Epithelial cell of prostate (primary cell): ENCODE measurements at regions not wholly inside any gene's neighbourhood (a gene's known extent, or its start where the extent isn't known, plus 50 kb on each side); places are given as distances from the start of the nearest gene placed in this dataset.

Source experiments
- DNase-seq: peaks from one replicate; pipeline ENCODE4 v3.0.0-alpha.2; 2011; ENCODE audit warnings: low read depth, low spot score
- H3K27ac ChIP-seq: fragments of 450-650 bp; 2 replicates; pipeline ENCODE4 v1.5.1; 2017; ENCODE audit warnings: mild to moderate bottlenecking

- no peak for DNase-seq
Measured at GRCh38 chr6:15044146-15044882, 201.6 kb upstream of the JARID2 start.

DNA sequence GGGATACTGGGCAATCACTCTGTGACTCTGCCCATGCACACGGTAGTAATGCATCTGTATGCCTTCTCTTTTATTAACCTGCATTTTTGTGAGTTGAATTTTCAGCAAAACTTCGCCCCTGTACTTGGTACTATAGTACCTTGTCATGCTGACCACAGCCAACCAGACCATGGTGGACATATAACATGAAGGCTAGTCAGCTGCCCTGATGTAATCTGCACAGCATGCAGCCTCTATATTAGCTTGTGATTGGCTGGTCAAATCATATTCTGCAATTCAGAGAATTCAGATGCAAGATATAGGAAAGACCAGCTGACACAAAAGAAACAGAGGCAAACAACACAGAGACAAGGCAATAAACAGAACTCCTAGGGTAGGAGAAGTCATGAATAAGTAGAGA is 200.9 kb upstream of the JARID2 start:
- H3K27ac ChIP-seq = no peak overlapping the region
- no peak for DNase-seq

More at GRCh38 chr6:15044146-15044882, 201.6 kb upstream of the JARID2 start:
- H3K27ac ChIP-seq = no peak overlapping the region

DNA sequence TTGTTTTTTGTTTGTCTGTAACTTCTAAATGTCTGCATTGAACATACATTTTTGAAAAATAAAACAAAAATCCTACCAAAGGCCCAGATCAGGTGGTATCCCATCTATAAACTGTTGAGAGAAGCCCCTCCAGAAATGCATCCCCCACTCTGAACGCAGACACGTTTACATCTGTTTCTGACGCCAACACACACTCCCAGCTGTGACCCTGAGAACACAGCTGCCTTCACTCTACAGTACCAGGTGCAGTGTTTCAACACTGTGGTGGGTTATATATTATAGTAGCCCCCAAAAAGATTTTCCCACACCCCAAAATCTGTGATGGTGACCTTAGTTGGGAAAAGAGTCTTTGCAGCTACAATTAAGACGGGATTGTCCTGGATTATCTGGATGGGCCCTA is 199.1 kb upstream of the JARID2 start:
- H3K27ac ChIP-seq = no peak overlapping the region

DNA sequence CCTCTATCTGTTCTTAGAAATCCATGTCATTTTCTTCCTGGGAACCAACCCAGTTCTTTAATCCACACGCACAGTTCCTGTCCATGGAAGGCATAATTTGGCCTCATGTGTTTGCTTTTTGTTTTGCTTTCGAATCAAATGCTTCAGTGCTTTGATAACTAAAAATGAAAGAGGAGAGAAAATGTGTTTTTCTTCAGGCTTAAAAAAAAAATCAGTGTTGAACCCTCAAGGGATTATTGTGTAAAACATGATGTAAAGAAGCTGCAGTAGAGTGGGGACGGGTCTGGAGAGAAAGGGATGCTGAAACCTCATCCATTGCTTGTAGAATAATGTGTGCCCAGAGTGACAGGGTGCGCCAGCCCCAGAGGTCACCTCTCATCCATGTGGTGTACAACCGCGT is 197.5 kb upstream of the JARID2 start:
- DNase-seq = no peak

More for the DNA sequence above, 199.1 kb upstream of the JARID2 start:
- no peak for DNase-seq

DNA sequence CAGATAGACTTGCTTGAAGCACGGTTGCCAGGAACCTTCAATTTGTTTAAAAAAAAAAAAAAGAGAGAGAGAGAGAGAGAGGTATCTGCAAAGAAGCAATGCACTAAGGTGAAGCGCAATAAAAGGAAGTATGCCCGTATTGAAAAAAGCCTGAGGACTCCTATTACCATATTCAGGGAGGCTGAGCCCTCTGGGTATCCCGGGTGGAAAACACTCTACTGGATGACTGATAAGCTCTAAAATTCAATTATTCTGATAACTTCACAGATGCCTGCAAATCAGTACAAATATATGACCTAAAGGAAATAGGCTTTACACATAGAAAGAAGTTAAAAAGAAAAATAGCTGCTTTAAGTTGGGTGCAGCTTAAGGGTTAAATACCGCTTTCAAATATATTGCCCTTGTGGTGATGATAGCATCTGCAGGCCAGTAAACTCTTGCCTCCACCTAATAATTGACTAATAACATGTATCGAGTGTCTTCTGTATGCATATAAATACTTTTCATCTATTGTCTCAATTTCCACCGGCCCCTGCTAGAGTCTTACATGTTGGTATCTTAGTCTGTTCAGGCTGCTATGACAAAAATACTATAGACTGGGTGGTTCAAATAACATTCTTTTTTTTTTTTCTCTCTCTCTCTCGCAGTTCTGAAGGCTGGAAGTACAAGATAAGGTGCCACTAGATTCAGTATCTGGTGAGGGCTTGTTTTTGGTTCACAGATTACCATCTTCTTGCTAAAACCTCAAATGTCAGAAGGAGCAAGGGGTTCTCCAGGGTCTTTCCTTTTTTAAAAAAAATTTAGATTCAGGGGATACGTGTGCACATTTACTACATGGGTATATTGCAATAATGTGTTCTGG is 187.4 kb upstream of the JARID2 start:
- H3K27ac ChIP-seq = no peak overlapping the region
- no peak for DNase-seq

More for the DNA sequence above, 197.5 kb upstream of the JARID2 start:
- H3K27ac ChIP-seq = no peak overlapping the region

GRCh38 chr6:15061180-15061641 is 184.7 kb upstream of the JARID2 start:
- H3K27ac ChIP-seq = peak overlapping the region; percentile 93
- no peak for DNase-seq

DNA sequence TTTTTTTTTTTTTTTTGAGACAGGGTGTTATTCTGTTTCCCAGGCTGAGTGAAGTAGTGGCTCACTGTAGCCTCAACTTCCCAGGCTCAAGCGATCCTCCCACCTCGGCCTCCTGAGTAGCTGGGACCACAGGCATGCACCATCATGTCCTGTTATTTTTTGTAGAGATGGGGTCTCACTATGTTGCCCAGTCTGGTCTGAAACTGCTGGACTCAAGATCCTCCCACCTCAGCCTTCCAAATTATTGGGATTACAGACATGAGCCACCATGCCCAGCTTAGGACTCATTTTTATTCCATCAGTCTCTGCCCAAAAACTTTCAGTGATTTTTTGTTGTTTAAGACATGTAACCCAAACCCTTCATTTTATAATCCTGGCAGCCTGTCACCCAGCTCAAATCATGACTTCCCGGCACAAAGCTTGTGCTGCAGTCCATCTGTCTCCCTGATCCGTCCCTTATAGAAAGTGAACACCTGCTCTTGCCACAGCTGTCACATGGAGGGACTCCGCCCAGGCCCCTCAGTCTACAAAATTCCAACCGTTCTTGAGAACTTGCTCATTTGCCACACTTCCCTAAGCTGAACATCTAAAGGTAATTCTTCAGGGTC is 183.9 kb upstream of the JARID2 start:
- peak overlapping the region; percentile 93 for H3K27ac ChIP-seq
- DNase-seq = no peak

DNA sequence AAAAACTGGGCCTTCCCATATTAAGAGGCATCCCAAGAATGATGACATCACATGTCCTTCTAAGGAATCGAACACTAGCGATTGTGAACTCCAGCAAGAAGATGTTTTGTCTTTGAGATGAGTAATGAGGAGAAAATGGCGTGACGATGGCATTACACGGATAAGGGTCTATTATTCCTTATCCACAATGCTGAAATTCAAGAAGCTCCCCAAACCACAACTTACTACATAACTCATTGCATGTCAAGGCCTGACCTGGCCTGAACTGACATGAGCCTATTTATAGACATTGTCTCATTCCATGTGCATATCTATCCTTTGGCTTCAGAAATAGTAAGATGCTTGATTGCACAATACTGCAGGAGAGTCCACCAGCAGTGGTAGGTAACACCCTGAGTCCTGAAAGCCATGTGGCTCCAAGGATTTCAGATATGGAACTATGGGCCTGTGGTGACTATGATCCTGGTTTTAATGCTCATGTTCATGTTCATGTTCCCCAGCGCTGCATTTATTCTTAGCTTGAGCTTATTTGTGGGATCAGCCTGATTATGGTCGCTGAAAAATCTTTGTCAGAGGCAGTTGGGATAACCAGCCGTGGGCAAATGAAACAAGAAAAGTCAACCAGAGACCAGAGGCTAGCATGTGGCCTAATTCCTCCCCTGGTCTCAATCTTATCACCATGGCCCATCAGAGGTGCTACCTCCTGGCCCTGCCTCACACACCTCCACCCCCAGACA is 183.2 kb upstream of the JARID2 start:
- peak overlapping the region; percentile 93 for H3K27ac ChIP-seq
- peak; percentile 99 for DNase-seq

DNA sequence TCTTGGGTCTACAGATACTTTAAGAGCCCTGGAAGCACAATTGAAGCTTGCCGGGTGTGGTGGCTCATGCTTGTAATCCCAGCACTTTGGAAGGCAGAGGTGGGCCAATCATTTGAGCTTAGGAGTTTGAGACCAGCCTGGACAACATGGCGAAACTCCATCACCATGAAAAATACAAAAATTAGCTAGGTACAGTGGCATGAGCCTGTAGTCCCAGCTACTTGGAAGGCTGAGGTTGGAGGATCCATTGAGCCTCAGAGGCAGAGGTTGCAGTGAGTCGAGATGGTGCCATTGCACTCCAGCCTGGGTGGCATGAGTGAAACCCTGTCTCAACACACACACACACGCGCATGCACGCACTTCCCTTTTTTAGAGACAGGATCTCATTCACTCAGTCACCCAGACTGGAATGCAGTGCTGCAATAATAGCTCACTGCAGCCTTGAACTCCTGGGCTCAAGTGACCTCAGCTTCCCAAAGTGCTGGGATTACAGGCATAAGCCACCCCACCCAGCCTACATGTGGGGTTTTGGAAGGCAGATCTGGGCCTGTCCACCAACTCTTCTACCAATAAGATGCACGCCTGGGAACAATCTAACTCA is 182.5 kb upstream of the JARID2 start:
- H3K27ac ChIP-seq = peak overlapping the region; percentile 93
- peak; percentile 76 for DNase-seq

DNA sequence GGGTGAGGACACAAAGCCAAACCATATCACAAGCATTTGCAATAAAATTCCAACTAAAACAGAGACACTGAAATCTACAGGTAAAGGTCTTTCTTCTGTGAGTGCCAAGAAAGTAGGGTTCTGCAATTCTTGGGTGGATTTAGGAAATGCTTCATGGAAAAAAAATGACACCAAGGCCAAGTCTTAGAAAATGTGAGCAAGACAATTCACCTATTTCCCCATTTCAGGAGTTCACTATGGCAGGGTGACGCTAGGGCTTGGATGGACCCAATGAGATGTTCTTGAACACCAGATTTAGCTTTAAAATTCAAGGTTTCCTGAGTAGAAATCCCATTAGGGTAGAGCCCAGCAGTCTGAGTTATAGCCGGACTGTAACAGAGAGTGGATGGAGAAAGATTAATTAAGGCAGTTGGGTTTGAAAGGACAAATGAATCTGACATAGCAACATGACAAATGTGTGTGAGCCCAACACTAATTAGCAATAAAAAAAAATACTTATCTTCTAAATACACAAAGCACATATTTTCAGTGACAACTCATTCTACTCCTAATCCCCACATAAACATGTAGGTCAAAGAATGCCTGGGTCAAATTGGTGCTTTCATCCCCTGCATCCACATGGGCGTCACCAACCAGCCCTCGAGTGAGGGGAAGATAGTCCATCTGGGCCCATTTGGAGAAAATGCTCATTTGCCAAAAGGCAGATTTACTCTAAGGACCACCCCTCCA is 180.4 kb upstream of the JARID2 start:
- peak overlapping the region; percentile 81 for H3K27ac ChIP-seq
- no peak for DNase-seq

- no peak for DNase-seq
- H3K27ac ChIP-seq = peak overlapping the region; percentile 81
Measured at GRCh38 chr6:15066089-15066758, 179.6 kb upstream of the JARID2 start.

GRCh38 chr6:15073344-15073789 is 172.5 kb upstream of the JARID2 start:
- peak; percentile 84 for DNase-seq
- peak overlapping the region; percentile 50 for H3K27ac ChIP-seq

DNA sequence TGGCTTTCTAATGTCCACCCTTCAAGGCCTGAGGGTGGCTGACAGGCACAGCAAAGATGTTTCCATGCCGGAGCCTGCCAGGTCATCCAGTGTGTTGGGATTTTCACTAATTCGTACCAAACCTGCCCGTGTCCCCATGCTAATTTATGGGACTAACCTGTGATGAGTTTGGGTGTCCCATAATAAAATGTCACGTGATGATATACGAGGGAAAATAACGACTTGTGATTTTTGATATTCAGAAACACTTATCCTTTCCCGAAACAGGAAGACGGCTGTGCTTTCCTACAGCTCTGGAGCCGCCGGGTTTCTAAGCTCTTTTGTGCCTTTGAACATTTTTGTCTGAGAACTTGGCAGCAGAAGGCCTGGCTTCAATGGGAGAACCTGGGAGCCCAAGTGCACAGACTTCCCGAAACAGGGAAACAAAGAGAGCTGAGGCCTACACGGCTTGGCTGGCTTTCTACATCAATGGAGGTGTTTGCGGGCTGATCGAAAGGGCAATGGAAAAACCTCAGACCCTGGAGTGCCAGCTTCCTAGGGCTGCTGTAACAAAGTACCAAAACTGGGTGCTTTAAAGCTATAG is 171.9 kb upstream of the JARID2 start:
- no peak for DNase-seq
- peak overlapping the region; percentile 50 for H3K27ac ChIP-seq

- no peak for DNase-seq
- H3K27ac ChIP-seq = no peak overlapping the region
Measured at GRCh38 chr6:15074806-15075205, 171.1 kb upstream of the JARID2 start.

DNA sequence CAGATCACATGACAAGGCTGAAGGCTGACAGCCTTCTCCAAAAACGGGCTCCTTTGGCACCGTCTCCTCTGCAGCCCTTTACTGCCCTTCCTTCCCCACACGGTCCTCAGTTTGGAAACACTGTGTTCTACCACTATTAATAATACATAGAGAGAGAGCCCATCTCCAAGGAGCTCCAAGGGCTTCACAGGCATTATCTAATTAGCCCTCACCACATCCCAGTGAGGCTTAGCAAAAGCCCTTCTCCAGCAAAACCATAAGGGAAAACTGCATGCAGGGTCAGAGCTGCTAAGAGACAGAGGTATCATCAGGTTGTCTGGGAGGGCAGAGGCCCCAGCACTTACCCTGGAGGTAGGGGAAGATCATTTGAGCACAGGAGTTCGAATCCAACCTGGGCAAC is 169.3 kb upstream of the JARID2 start:
- DNase-seq = no peak
- no peak overlapping the region for H3K27ac ChIP-seq

- DNase-seq = no peak
- no peak overlapping the region for H3K27ac ChIP-seq
Measured at GRCh38 chr6:15077006-15077405, 168.9 kb upstream of the JARID2 start.

DNA sequence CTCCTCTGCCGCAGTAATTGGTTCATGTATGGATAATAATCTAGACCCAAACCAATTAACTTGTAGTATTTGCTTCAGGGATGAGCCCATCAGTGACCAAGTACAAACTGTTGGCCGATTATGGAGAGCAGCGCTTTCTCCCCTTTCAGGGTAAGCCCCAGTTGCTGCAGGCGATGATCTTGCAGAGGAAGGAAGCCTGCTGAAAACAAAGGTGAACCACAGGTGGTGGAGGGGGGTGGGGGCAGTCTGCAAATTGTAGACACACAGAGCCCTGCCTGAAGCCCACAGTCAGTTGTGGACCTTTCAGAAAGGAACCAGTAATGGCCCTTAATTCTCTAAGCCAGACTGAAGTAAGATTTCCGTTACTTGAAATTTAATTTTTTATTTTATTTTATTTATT is 167.9 kb upstream of the JARID2 start:
- DNase-seq = no peak
- H3K27ac ChIP-seq = no peak overlapping the region

GRCh38 chr6:15079288-15079817 is 166.5 kb upstream of the JARID2 start:
- no peak for DNase-seq
- H3K27ac ChIP-seq = no peak overlapping the region
